ENCODE measurements at regions not wholly inside any gene's neighbourhood (a gene's known extent, or its start where the extent isn't known, plus 50 kb on each side); places are given as distances from the start of the nearest gene placed in this dataset.
"Not testable (repeated sequence)": the region's sequence is repeated elsewhere in the genome, so short reads cannot be mapped to it uniquely, and the experiment has no call there.

GRCh38 chr2:242054881-242055801, 185.6 kb downstream of the RTP5 start:
- Mint-ChIP-seq H3K36me3 (ENCODE audit: insufficient read depth in 2 of 2) (no peaks in the 10 kb centered on the region), H3K27ac (no peak overlapping the region), H3K9me3 (no peaks in the 10 kb centered on the region), H3K27me3 (ENCODE audit: low read depth) (peaks cover 11% of the 10 kb centered on the region), H3K4me3 (no peak overlapping the region), H3K4me1 (ENCODE audit: low read depth) (no peaks in the 10 kb centered on the region)
- ATAC-seq (replicated peaks in 1 of 2) = no peak
- DNase-seq = no peak

GRCh38 chr2:242056026-242056425, 186.5 kb downstream of the RTP5 start:
- peaks cover 11% of the 10 kb centered on the region for H3K27me3 Mint-ChIP-seq (ENCODE audit: low read depth)
- DNase-seq = no peak
- H3K36me3 Mint-ChIP-seq (ENCODE audit: insufficient read depth in 2 of 2) = no peaks in the 10 kb centered on the region
- no peak for ATAC-seq (replicated peaks in 1 of 2)
- H3K4me1 Mint-ChIP-seq (ENCODE audit: low read depth) = no peaks in the 10 kb centered on the region
- no peak overlapping the region for H3K27ac Mint-ChIP-seq
- H3K4me3 Mint-ChIP-seq = no peak overlapping the region
- no peaks in the 10 kb centered on the region for H3K9me3 Mint-ChIP-seq

- no peak for DNase-seq
- no peaks in the 10 kb centered on the region for H3K36me3 Mint-ChIP-seq (ENCODE audit: insufficient read depth in 2 of 2)
- H3K27ac Mint-ChIP-seq = no peak overlapping the region
- H3K27me3 Mint-ChIP-seq (ENCODE audit: low read depth) = peaks cover 11% of the 10 kb centered on the region
- no peak for ATAC-seq (replicated peaks in 1 of 2)
- H3K4me3 Mint-ChIP-seq = no peak overlapping the region
- H3K4me1 Mint-ChIP-seq (ENCODE audit: low read depth) = no peaks in the 10 kb centered on the region
- no peaks in the 10 kb centered on the region for H3K9me3 Mint-ChIP-seq
Observed at GRCh38 chr2:242056785-242057184, 187.3 kb downstream of the RTP5 start.

GRCh38 chr2:242057379-242058040, 188.0 kb downstream of the RTP5 start:
- H3K36me3 Mint-ChIP-seq (ENCODE audit: insufficient read depth in 2 of 2) = no peaks in the 10 kb centered on the region
- peaks cover 11% of the 10 kb centered on the region for H3K27me3 Mint-ChIP-seq (ENCODE audit: low read depth)
- no peak for DNase-seq
- H3K4me3 Mint-ChIP-seq = no peak overlapping the region
- H3K9me3 Mint-ChIP-seq = no peaks in the 10 kb centered on the region
- no peak overlapping the region for H3K27ac Mint-ChIP-seq
- H3K4me1 Mint-ChIP-seq (ENCODE audit: low read depth) = no peaks in the 10 kb centered on the region
- ATAC-seq (replicated peaks in 1 of 2) = no peak

GRCh38 chr2:242058116-242058680, 188.7 kb downstream of the RTP5 start:
- no peak for DNase-seq
- H3K4me1 Mint-ChIP-seq (ENCODE audit: low read depth) = no peaks in the 10 kb centered on the region

GRCh38 chr2:242059566-242059965, 190.0 kb downstream of the RTP5 start:
- no peaks in the 10 kb centered on the region for H3K9me3 Mint-ChIP-seq
- H3K27me3 Mint-ChIP-seq (ENCODE audit: low read depth) = peaks cover 11% of the 10 kb centered on the region
- no peaks in the 10 kb centered on the region for H3K36me3 Mint-ChIP-seq (ENCODE audit: insufficient read depth in 2 of 2)
- no peaks in the 10 kb centered on the region for H3K4me1 Mint-ChIP-seq (ENCODE audit: low read depth)
- ATAC-seq (replicated peaks in 1 of 2) (no peak), DNase-seq (no peak)
- no peak overlapping the region for H3K27ac Mint-ChIP-seq
- H3K4me3 Mint-ChIP-seq = no peak overlapping the region

More at GRCh38 chr2:242058116-242058680, 188.7 kb downstream of the RTP5 start:
- Mint-ChIP-seq H3K27ac (no peak overlapping the region), H3K27me3 (ENCODE audit: low read depth) (peaks cover 11% of the 10 kb centered on the region), H3K36me3 (ENCODE audit: insufficient read depth in 2 of 2) (no peaks in the 10 kb centered on the region), H3K4me3 (no peak overlapping the region), H3K9me3 (no peaks in the 10 kb centered on the region)
- no peak for ATAC-seq (replicated peaks in 1 of 2)

- Mint-ChIP-seq H3K27ac (no peak overlapping the region), H3K27me3 (ENCODE audit: low read depth) (peaks cover 11% of the 10 kb centered on the region), H3K36me3 (ENCODE audit: insufficient read depth in 2 of 2) (no peaks in the 10 kb centered on the region), H3K4me3 (no peak overlapping the region), H3K9me3 (no peaks in the 10 kb centered on the region), H3K4me1 (ENCODE audit: low read depth) (no peaks in the 10 kb centered on the region)
- DNase-seq (no peak), ATAC-seq (replicated peaks in 1 of 2) (no peak)
Observed at GRCh38 chr2:242060212-242060835, 190.8 kb downstream of the RTP5 start.

- not testable (repeated sequence) for H3K4me1 Mint-ChIP-seq (ENCODE audit: low read depth); DNase-seq; H3K36me3 Mint-ChIP-seq (ENCODE audit: insufficient read depth in 2 of 2); H3K9me3 Mint-ChIP-seq; H3K27me3 Mint-ChIP-seq (ENCODE audit: low read depth); H3K4me3 Mint-ChIP-seq; ATAC-seq (replicated peaks in 1 of 2); H3K27ac Mint-ChIP-seq
Observed at GRCh38 chr2:242061930-242062329, 192.4 kb downstream of the RTP5 start.

GRCh38 chr2:242063436-242063835, 193.9 kb downstream of the RTP5 start:
- no peak for ATAC-seq (replicated peaks in 1 of 2)
- no peaks in the 10 kb centered on the region for H3K9me3 Mint-ChIP-seq
- no peak for DNase-seq
- H3K27me3 Mint-ChIP-seq (ENCODE audit: low read depth) = no peaks in the 10 kb centered on the region
- no peak overlapping the region for H3K27ac Mint-ChIP-seq
- H3K36me3 Mint-ChIP-seq (ENCODE audit: insufficient read depth in 2 of 2) = no peaks in the 10 kb centered on the region
- H3K4me3 Mint-ChIP-seq = no peak overlapping the region
- H3K4me1 Mint-ChIP-seq (ENCODE audit: low read depth) = no peaks in the 10 kb centered on the region

- DNase-seq (no peak), ATAC-seq (replicated peaks in 1 of 2) (no peak)
- H3K4me1 Mint-ChIP-seq (ENCODE audit: low read depth) = no peaks in the 10 kb centered on the region
- no peak overlapping the region for H3K4me3 Mint-ChIP-seq
- no peaks in the 10 kb centered on the region for H3K36me3 Mint-ChIP-seq (ENCODE audit: insufficient read depth in 2 of 2)
- no peaks in the 10 kb centered on the region for H3K9me3 Mint-ChIP-seq
- H3K27ac Mint-ChIP-seq = no peak overlapping the region
- H3K27me3 Mint-ChIP-seq (ENCODE audit: low read depth) = no peaks in the 10 kb centered on the region
Observed at GRCh38 chr2:242063850-242064249, 194.3 kb downstream of the RTP5 start.

- no peaks in the 10 kb centered on the region for H3K36me3 Mint-ChIP-seq (ENCODE audit: insufficient read depth in 2 of 2)
- no peak overlapping the region for H3K27ac Mint-ChIP-seq
- no peak for ATAC-seq (replicated peaks in 1 of 2)
- no peak for DNase-seq
- H3K4me3 Mint-ChIP-seq = no peak overlapping the region
- no peaks in the 10 kb centered on the region for H3K27me3 Mint-ChIP-seq (ENCODE audit: low read depth)
- no peaks in the 10 kb centered on the region for H3K9me3 Mint-ChIP-seq
- H3K4me1 Mint-ChIP-seq (ENCODE audit: low read depth) = no peaks in the 10 kb centered on the region
Observed at GRCh38 chr2:242064364-242065250, 195.1 kb downstream of the RTP5 start.

GRCh38 chr2:242065426-242065825, 195.9 kb downstream of the RTP5 start:
- Mint-ChIP-seq H3K36me3 (ENCODE audit: insufficient read depth in 2 of 2) (no peaks in the 10 kb centered on the region), H3K9me3 (no peaks in the 10 kb centered on the region), H3K4me3 (no peak overlapping the region), H3K27me3 (ENCODE audit: low read depth) (no peaks in the 10 kb centered on the region), H3K27ac (no peak overlapping the region), H3K4me1 (ENCODE audit: low read depth) (no peaks in the 10 kb centered on the region)
- ATAC-seq (replicated peaks in 1 of 2) = no peak
- DNase-seq = no peak
